Activated naive CD4-positive, alpha-beta T cell treated with anti-CD3 and anti-CD28 coated beads, Interleukin-2, amount 10 ng/mL, durations not matched to agents 7 days and 5 days (primary cell): ENCODE measurements at regions not wholly inside any gene's neighbourhood (a gene's known extent, or its start where the extent isn't known, plus 50 kb on each side); places are given as distances from the start of the nearest gene placed in this dataset.
"Not testable (repeated sequence)": the region's sequence is repeated elsewhere in the genome, so short reads cannot be mapped to it uniquely, and the experiment has no call there.

Experiments
- CTCF ChIA-PET: fragments of 350-600 bp; sonication (Branson Sonifier 250); formaldehyde crosslinking; loops from one replicate; lab custom pipeline; 2021; ENCODE audit warnings: antibody characterized with exemption; lab: Charles Lee
- DNase-seq: peaks from one replicate; pipeline ENCODE4 v3.0.0-alpha.2; 2020
- H3K27ac Mint-ChIP-seq: one replicate; pipeline ENCODE4 v1.8.0; 2021; ENCODE audit warnings: mild to moderate bottlenecking, moderate library complexity, mixed read lengths
- H3K27me3 Mint-ChIP-seq: one replicate; pipeline ENCODE4 v1.8.0; 2021; ENCODE audit warnings: mild to moderate bottlenecking, mixed read lengths
- H3K36me3 Mint-ChIP-seq: one replicate; pipeline ENCODE4 v1.8.0; 2021; ENCODE audit warnings: mixed read lengths
- H3K4me1 Mint-ChIP-seq: one replicate; pipeline ENCODE4 v1.8.0; 2021; ENCODE audit warnings: mixed read lengths
- H3K4me3 Mint-ChIP-seq: one replicate; pipeline ENCODE4 v1.8.0; 2021; ENCODE audit warnings: mild to moderate bottlenecking, moderate library complexity, mixed read lengths
- H3K9me3 Mint-ChIP-seq: one replicate; pipeline ENCODE4 v1.8.0; 2021; ENCODE audit warnings: mixed read lengths

GRCh38 chr10:28896791-28897409, 219.6 kb downstream of the BAMBI start:
- H3K27ac Mint-ChIP-seq, CTCF ChIA-PET, H3K36me3 Mint-ChIP-seq, H3K27me3 Mint-ChIP-seq, H3K4me3 Mint-ChIP-seq, DNase-seq, H3K4me1 Mint-ChIP-seq, H3K9me3 Mint-ChIP-seq: not testable (repeated sequence)

- no peaks in the 10 kb centered on the region for H3K27me3 Mint-ChIP-seq
Measured at GRCh38 chr10:28897617-28898464, 220.5 kb downstream of the BAMBI start.

GRCh38 chr10:28902215-28902614, 224.9 kb downstream of the BAMBI start:
- CTCF ChIA-PET: no interaction called here
- Mint-ChIP-seq H3K27ac (no peak overlapping the region), H3K27me3 (no peaks in the 10 kb centered on the region), H3K4me3 (no peak overlapping the region), H3K36me3 (no peaks in the 10 kb centered on the region), H3K9me3 (no peaks in the 10 kb centered on the region), H3K4me1 (no peaks in the 10 kb centered on the region)
- DNase-seq: no peak

More at GRCh38 chr10:28897617-28898464, 220.5 kb downstream of the BAMBI start:
- H3K9me3 Mint-ChIP-seq: no peaks in the 10 kb centered on the region
- CTCF ChIA-PET: no interaction called here
- no peak overlapping the region for H3K27ac Mint-ChIP-seq
- H3K4me1 Mint-ChIP-seq: no peaks in the 10 kb centered on the region
- no peaks in the 10 kb centered on the region for H3K36me3 Mint-ChIP-seq
- no peak for DNase-seq
- H3K4me3 Mint-ChIP-seq: no peak overlapping the region

- no peaks in the 10 kb centered on the region for H3K27me3 Mint-ChIP-seq
- H3K4me1 Mint-ChIP-seq: no peaks in the 10 kb centered on the region
- CTCF ChIA-PET: no interaction called here
- no peaks in the 10 kb centered on the region for H3K9me3 Mint-ChIP-seq
- no peak for DNase-seq
- no peak overlapping the region for H3K4me3 Mint-ChIP-seq
- no peak overlapping the region for H3K27ac Mint-ChIP-seq
- H3K36me3 Mint-ChIP-seq: no peaks in the 10 kb centered on the region
Measured at GRCh38 chr10:28903063-28903462, 225.7 kb downstream of the BAMBI start.

- no peak for DNase-seq
- no peak overlapping the region for H3K4me3 Mint-ChIP-seq
- H3K27me3 Mint-ChIP-seq: no peaks in the 10 kb centered on the region
- H3K27ac Mint-ChIP-seq: no peak overlapping the region
- CTCF ChIA-PET: no interaction called here
- H3K4me1 Mint-ChIP-seq: no peaks in the 10 kb centered on the region
- no peaks in the 10 kb centered on the region for H3K36me3 Mint-ChIP-seq
- no peaks in the 10 kb centered on the region for H3K9me3 Mint-ChIP-seq
Measured at GRCh38 chr10:28903736-28904135, 226.4 kb downstream of the BAMBI start.

- no peaks in the 10 kb centered on the region for H3K4me1 Mint-ChIP-seq
- H3K36me3 Mint-ChIP-seq: no peaks in the 10 kb centered on the region
- no peaks in the 10 kb centered on the region for H3K9me3 Mint-ChIP-seq
- no peaks in the 10 kb centered on the region for H3K27me3 Mint-ChIP-seq
- H3K4me3 Mint-ChIP-seq: no peak overlapping the region
- DNase-seq: no peak
- H3K27ac Mint-ChIP-seq: no peak overlapping the region
- CTCF ChIA-PET: no interaction called here
Measured at GRCh38 chr10:28905371-28905770, 228.1 kb downstream of the BAMBI start.

GRCh38 chr10:28906011-28906411, 228.7 kb downstream of the BAMBI start:
- H3K4me1 Mint-ChIP-seq: no peaks in the 10 kb centered on the region
- CTCF ChIA-PET: no interaction called here
- no peak overlapping the region for H3K4me3 Mint-ChIP-seq
- DNase-seq: no peak
- H3K36me3 Mint-ChIP-seq: no peaks in the 10 kb centered on the region
- H3K27me3 Mint-ChIP-seq: no peaks in the 10 kb centered on the region
- H3K9me3 Mint-ChIP-seq: no peaks in the 10 kb centered on the region
- no peak overlapping the region for H3K27ac Mint-ChIP-seq

- Mint-ChIP-seq H3K4me3 (no peak overlapping the region), H3K27me3 (no peaks in the 10 kb centered on the region), H3K36me3 (no peaks in the 10 kb centered on the region)
Measured at GRCh38 chr10:28906415-28906814, 229.1 kb downstream of the BAMBI start.

GRCh38 chr10:28906934-28907333, 229.6 kb downstream of the BAMBI start:
- no peaks in the 10 kb centered on the region for H3K4me1 Mint-ChIP-seq
- CTCF ChIA-PET: no interaction called here
- no peak for DNase-seq
- H3K36me3 Mint-ChIP-seq: no peaks in the 10 kb centered on the region
- no peaks in the 10 kb centered on the region for H3K27me3 Mint-ChIP-seq
- H3K4me3 Mint-ChIP-seq: no peak overlapping the region
- no peaks in the 10 kb centered on the region for H3K9me3 Mint-ChIP-seq
- no peak overlapping the region for H3K27ac Mint-ChIP-seq

More at GRCh38 chr10:28906415-28906814, 229.1 kb downstream of the BAMBI start:
- CTCF ChIA-PET: no interaction called here
- DNase-seq: no peak
- H3K9me3 Mint-ChIP-seq: no peaks in the 10 kb centered on the region
- no peaks in the 10 kb centered on the region for H3K4me1 Mint-ChIP-seq
- H3K27ac Mint-ChIP-seq: no peak overlapping the region

GRCh38 chr10:28909875-28910274, 232.6 kb downstream of the BAMBI start:
- no peaks in the 10 kb centered on the region for H3K9me3 Mint-ChIP-seq
- no peak for DNase-seq
- no peak overlapping the region for H3K4me3 Mint-ChIP-seq
- no peaks in the 10 kb centered on the region for H3K27me3 Mint-ChIP-seq
- no peaks in the 10 kb centered on the region for H3K36me3 Mint-ChIP-seq
- CTCF ChIA-PET: no interaction called here
- no peak overlapping the region for H3K27ac Mint-ChIP-seq
- H3K4me1 Mint-ChIP-seq: no peaks in the 10 kb centered on the region

GRCh38 chr10:28910956-28911355, 233.6 kb downstream of the BAMBI start:
- CTCF ChIA-PET: no interaction called here
- no peak for DNase-seq
- no peak overlapping the region for H3K27ac Mint-ChIP-seq
- H3K9me3 Mint-ChIP-seq: no peaks in the 10 kb centered on the region
- no peak overlapping the region for H3K4me3 Mint-ChIP-seq
- no peaks in the 10 kb centered on the region for H3K36me3 Mint-ChIP-seq
- no peaks in the 10 kb centered on the region for H3K27me3 Mint-ChIP-seq
- no peaks in the 10 kb centered on the region for H3K4me1 Mint-ChIP-seq

GRCh38 chr10:28911511-28911910, 234.2 kb downstream of the BAMBI start:
- H3K4me3 Mint-ChIP-seq, H3K36me3 Mint-ChIP-seq, H3K9me3 Mint-ChIP-seq, H3K4me1 Mint-ChIP-seq, H3K27ac Mint-ChIP-seq, DNase-seq, CTCF ChIA-PET, H3K27me3 Mint-ChIP-seq: not testable (repeated sequence)

- no peaks in the 10 kb centered on the region for H3K4me1 Mint-ChIP-seq
- H3K9me3 Mint-ChIP-seq: no peaks in the 10 kb centered on the region
- H3K27me3 Mint-ChIP-seq: no peaks in the 10 kb centered on the region
- no peak for DNase-seq
- no peak overlapping the region for H3K4me3 Mint-ChIP-seq
- H3K27ac Mint-ChIP-seq: no peak overlapping the region
- CTCF ChIA-PET: no interaction called here
- H3K36me3 Mint-ChIP-seq: no peaks in the 10 kb centered on the region
Measured at GRCh38 chr10:28912017-28912783, 234.9 kb downstream of the BAMBI start.

- Mint-ChIP-seq H3K27me3 (no peaks in the 10 kb centered on the region), H3K27ac (no peak overlapping the region), H3K4me3 (no peak overlapping the region), H3K9me3 (no peaks in the 10 kb centered on the region), H3K4me1 (no peaks in the 10 kb centered on the region), H3K36me3 (no peaks in the 10 kb centered on the region)
- DNase-seq: no peak
- CTCF ChIA-PET: no interaction called here
Measured at GRCh38 chr10:28913436-28914237, 236.3 kb downstream of the BAMBI start.
